MM.1S (cell line): ENCODE measurements at regions not wholly inside any gene's neighbourhood (a gene's known extent, or its start where the extent isn't known, plus 50 kb on each side); places are given as distances from the start of the nearest gene placed in this dataset.

Experiments
- CTCF ChIP-seq: fragments of 300-600 bp; sonication (generic); IDR thresholded peaks from 2 replicates; pipeline ENCODE4 v1.5.1; 2016; ENCODE audit warnings: antibody characterized with exemption, low read length, mixed read lengths
- EZH2phosphoT487 ChIP-seq: fragments of 300-600 bp; sonication (generic); IDR thresholded peaks from 2 replicates; pipeline ENCODE4 v1.6.1; 2018; ENCODE audit warnings: antibody characterized with exemption, low read length

- TF ChIP-seq CTCF = no peak
- TF ChIP-seq EZH2phosphoT487 = no peak
Observed at GRCh38 chr16:52372313-52372712, 174.6 kb downstream of the TOX3 start.
